ENCODE measurements at regions not wholly inside any gene's neighbourhood (a gene's known extent, or its start where the extent isn't known, plus 50 kb on each side); places are given as distances from the start of the nearest gene placed in this dataset.
A peak's percentile ranks its signal among the peaks of the same experiment; 100 is the strongest.

DNA sequence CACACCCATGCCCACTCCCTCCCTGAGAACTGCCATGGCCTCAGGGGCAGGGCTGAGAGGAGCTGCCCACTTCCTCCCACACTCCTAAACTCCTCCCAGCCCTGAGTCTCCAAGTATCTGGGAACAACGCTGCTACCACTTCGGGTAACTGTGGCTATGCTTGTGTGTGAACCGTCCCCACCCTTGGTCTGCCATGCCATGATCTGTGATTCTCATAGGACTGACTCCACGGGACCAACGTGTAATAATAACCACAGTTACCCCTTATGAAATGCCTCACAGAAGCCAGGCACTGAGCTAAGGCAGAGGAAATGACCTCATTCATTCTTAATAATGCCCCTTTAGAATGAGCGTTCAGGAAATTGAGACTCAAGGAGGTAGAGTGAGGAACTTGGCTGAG, 103.9 kb upstream of the SMIM23 start:
- BruUV-seq (replicated peaks) = no TSS peak
- no peak overlapping the region for H3K27ac ChIP-seq (ENCODE audit: low read depth, low read length, poor library complexity, severe bottlenecking)
- no peaks in the 10 kb centered on the region for H3K27me3 ChIP-seq (replicated peaks; ENCODE audit: insufficient read depth, low read depth, low read length, poor library complexity)
- ChIA-PET CTCF (no interaction called here), POLR2A (ENCODE audit: low non-redundant PET) (no interaction called here)
- H3K9me3 ChIP-seq (ENCODE audit: low read depth, low read length, poor library complexity, severe bottlenecking) = no peaks in the 10 kb centered on the region
- H3K4me3 ChIP-seq (ENCODE audit: low read depth, low read length, poor library complexity, severe bottlenecking) = no peak overlapping the region
- TF ChIP-seq EZH2 (IDR thresholded peaks at IDR 0.05; ENCODE audit: borderline replicate concordance, low read depth, low read length, poor library complexity, severe bottlenecking) = no peak
- intact Hi-C loops (cut with micrococcal nuclease; ENCODE audit: unreplicated experiment) = no loop called here
- no peaks in the 10 kb centered on the region for H3K36me3 ChIP-seq (ENCODE audit: insufficient read depth, low read length, poor library complexity, severe bottlenecking)
- DNase-seq (ENCODE audit: low spot score) = peak; percentile 19
- no peaks in the 10 kb centered on the region for H3K4me1 ChIP-seq (ENCODE audit: insufficient read depth, low read length, poor library complexity, severe bottlenecking)

DNA sequence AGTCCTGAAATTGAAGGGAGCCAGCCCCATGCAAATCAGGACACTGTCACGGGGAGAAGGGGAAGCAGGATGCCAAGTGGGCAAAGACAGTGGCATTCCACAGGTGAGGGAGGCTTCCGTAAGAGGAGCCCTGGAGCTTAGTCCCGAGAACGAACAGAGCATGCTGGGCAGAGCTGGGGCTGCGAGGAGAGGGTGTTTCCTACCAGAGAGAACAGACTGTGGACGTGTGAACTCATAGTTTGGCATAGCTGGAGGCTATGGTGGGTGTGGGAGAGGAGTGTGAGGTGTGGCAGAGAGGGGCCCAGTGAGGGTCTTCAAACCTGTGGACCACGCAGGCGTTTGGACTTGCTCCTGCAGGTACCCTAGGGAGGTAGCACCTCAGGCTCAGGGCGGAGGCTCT, 102.8 kb upstream of the SMIM23 start:
- Histone ChIP-seq H3K27ac (ENCODE audit: low read depth, low read length, poor library complexity, severe bottlenecking) (no peak overlapping the region), H3K36me3 (ENCODE audit: insufficient read depth, low read length, poor library complexity, severe bottlenecking) (no peaks in the 10 kb centered on the region), H3K4me1 (ENCODE audit: insufficient read depth, low read length, poor library complexity, severe bottlenecking) (no peaks in the 10 kb centered on the region), H3K9me3 (ENCODE audit: low read depth, low read length, poor library complexity, severe bottlenecking) (no peaks in the 10 kb centered on the region), H3K4me3 (ENCODE audit: low read depth, low read length, poor library complexity, severe bottlenecking) (no peak overlapping the region), H3K27me3 (replicated peaks; ENCODE audit: insufficient read depth, low read depth, low read length, poor library complexity) (no peaks in the 10 kb centered on the region)
- ChIA-PET CTCF (no interaction called here), POLR2A (ENCODE audit: low non-redundant PET) (no interaction called here)
- intact Hi-C loops (cut with micrococcal nuclease; ENCODE audit: unreplicated experiment) = no loop called here
- TF ChIP-seq, protein P1, sequence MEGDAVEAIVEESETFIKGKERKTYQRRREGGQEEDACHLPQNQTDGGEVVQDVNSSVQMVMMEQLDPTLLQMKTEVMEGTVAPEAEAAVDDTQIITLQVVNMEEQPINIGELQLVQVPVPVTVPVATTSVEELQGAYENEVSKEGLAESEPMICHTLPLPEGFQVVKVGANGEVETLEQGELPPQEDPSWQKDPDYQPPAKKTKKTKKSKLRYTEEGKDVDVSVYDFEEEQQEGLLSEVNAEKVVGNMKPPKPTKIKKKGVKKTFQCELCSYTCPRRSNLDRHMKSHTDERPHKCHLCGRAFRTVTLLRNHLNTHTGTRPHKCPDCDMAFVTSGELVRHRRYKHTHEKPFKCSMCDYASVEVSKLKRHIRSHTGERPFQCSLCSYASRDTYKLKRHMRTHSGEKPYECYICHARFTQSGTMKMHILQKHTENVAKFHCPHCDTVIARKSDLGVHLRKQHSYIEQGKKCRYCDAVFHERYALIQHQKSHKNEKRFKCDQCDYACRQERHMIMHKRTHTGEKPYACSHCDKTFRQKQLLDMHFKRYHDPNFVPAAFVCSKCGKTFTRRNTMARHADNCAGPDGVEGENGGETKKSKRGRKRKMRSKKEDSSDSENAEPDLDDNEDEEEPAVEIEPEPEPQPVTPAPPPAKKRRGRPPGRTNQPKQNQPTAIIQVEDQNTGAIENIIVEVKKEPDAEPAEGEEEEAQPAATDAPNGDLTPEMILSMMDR (conservative IDR thresholded peaks at IDR 0.05; ENCODE audit: low read depth, low read length) = no peak
- TF ChIP-seq EZH2 (IDR thresholded peaks at IDR 0.05; ENCODE audit: borderline replicate concordance, low read depth, low read length, poor library complexity, severe bottlenecking) = no peak
- DNase-seq (ENCODE audit: low spot score) = no peak
- BruUV-seq (replicated peaks) = no TSS peak

DNA sequence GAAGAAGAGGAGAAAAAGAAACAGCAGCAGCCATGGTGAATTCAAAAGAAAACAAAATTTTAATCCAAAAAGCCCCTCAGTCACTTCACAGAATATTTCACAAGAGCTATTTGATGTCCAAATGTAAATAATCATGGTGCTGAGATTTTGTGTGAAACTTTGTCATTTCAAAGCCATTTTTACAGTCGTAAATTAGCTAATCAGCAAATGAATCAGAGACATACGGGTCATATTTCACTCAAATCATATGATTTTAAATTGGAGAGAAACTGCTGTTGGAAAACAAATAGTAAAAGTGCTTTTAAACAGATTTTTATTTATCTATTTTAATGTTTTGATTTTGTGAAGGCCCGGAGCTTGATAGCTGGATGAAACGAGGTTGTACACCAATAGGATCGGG, 101.4 kb upstream of the SMIM23 start:
- no peak for DNase-seq (ENCODE audit: low spot score)
- no TSS peak for BruUV-seq (replicated peaks)

More for the DNA sequence above, 101.4 kb upstream of the SMIM23 start:
- ChIA-PET POLR2A (ENCODE audit: low non-redundant PET) (no interaction called here), CTCF (no interaction called here)
- no peak overlapping the region for H3K27ac ChIP-seq (ENCODE audit: low read depth, low read length, poor library complexity, severe bottlenecking)
- no peak overlapping the region for H3K4me3 ChIP-seq (ENCODE audit: low read depth, low read length, poor library complexity, severe bottlenecking)
- no peaks in the 10 kb centered on the region for H3K36me3 ChIP-seq (ENCODE audit: insufficient read depth, low read length, poor library complexity, severe bottlenecking)
- no peaks in the 10 kb centered on the region for H3K27me3 ChIP-seq (replicated peaks; ENCODE audit: insufficient read depth, low read depth, low read length, poor library complexity)
- H3K4me1 ChIP-seq (ENCODE audit: insufficient read depth, low read length, poor library complexity, severe bottlenecking) = no peaks in the 10 kb centered on the region
- H3K9me3 ChIP-seq (ENCODE audit: low read depth, low read length, poor library complexity, severe bottlenecking) = no peaks in the 10 kb centered on the region
- TF ChIP-seq EZH2 (IDR thresholded peaks at IDR 0.05; ENCODE audit: borderline replicate concordance, low read depth, low read length, poor library complexity, severe bottlenecking) = no peak
- TF ChIP-seq, protein P1 (conservative IDR thresholded peaks at IDR 0.05; ENCODE audit: low read depth, low read length) = no peak
- intact Hi-C loops (cut with micrococcal nuclease; ENCODE audit: unreplicated experiment) = no loop called here

All from A673 (cell line).